HCT116 (cell line): ENCODE measurements at regions not wholly inside any gene's neighbourhood (a gene's known extent, or its start where the extent isn't known, plus 50 kb on each side); places are given as distances from the start of the nearest gene placed in this dataset.

Experiments
- CEBPB ChIP-seq: IDR thresholded peaks from 2 replicates; pipeline ENCODE4 v1.6.1; 2012; ENCODE audit warnings: low read depth
- EGR1 ChIP-seq: IDR thresholded peaks from 2 replicates; pipeline ENCODE4 v1.6.1; 2012; ENCODE audit warnings: low read depth
- EZH2 ChIP-seq: fragments of 200-600 bp; sonication (generic); IDR thresholded peaks from 2 replicates; pipeline ENCODE4 v1.6.1; 2017; ENCODE audit warnings: antibody characterized with exemption, mixed run types
- EZH2phosphoT487 ChIP-seq: fragments of 200-600 bp; IDR thresholded peaks from 2 replicates; pipeline ENCODE4 v1.6.1; 2018; ENCODE audit warnings: antibody characterized with exemption, borderline replicate concordance
- JUND ChIP-seq: IDR thresholded peaks from 2 replicates; pipeline ENCODE4 v1.6.1; 2012
- POLR2A ChIP-seq: IDR thresholded peaks from 2 replicates; pipeline ENCODE4 v1.7.0; 2011; ENCODE audit warnings: borderline replicate concordance; ENCODE audit not compliant: insufficient read depth, insufficient read length; ENCODE audit errors: extremely low read depth
- POLR2AphosphoS5 ChIP-seq: IDR thresholded peaks from 2 replicates; pipeline ENCODE4 v1.6.1; 2011; ENCODE audit warnings: mild to moderate bottlenecking, low read depth, low read length, moderate library complexity
- YY1 ChIP-seq: IDR thresholded peaks from 2 replicates; pipeline ENCODE4 v1.6.1; 2011; ENCODE audit warnings: low read length, low read depth, moderate library complexity, mild to moderate bottlenecking; ENCODE audit not compliant: insufficient replicate concordance; ENCODE audit errors: extremely low read depth
- TF ChIP-seq, protein P1 (sequence below), 3 experiments: fragments of 200-600 bp in 1 of 3; sonication (generic) in 1 of 3; IDR thresholded peaks in 2 of 3; conservative IDR thresholded peaks in 1 of 3; 2 replicates each; pipeline ENCODE4 v1.5.1; 2012 to 2017; ENCODE audit warnings: low read depth in 2 of 3, low read length in 2 of 3, antibody characterized with exemption in 1 of 3, borderline replicate concordance in 1 of 3, control low read depth in 1 of 3, mild to moderate bottlenecking in 1 of 3, mixed read lengths in 1 of 3, mixed run types in 1 of 3, moderate library complexity in 1 of 3; ENCODE audit not compliant: insufficient read depth in 1 of 3
- TF ChIP-seq, protein P2 (sequence below): IDR thresholded peaks from 2 replicates; pipeline ENCODE4 v1.6.1; 2012

DNA sequence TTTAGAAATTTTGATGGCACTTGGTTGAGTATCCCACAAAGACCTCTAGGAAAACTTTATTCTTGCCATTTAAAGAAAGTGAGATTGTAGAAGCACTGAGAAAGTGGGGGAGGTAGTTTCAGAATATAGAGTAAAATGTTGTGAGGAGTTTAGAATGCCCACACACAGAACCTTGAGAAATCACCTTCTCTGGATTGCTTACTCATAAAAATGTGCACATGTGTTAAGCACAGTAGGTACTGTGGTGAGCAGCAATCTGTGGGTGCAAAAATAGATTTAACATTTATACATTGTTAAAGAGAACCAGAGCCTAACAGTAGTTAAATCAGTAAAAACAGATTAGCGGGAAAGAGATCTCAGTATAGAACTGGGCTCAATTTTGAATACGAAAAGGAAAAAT lies 201.2 kb upstream of the NWD2 start:
- no peak for TF ChIP-seq POLR2AphosphoS5
- no peak for TF ChIP-seq POLR2A
- TF ChIP-seq, protein P1, sequence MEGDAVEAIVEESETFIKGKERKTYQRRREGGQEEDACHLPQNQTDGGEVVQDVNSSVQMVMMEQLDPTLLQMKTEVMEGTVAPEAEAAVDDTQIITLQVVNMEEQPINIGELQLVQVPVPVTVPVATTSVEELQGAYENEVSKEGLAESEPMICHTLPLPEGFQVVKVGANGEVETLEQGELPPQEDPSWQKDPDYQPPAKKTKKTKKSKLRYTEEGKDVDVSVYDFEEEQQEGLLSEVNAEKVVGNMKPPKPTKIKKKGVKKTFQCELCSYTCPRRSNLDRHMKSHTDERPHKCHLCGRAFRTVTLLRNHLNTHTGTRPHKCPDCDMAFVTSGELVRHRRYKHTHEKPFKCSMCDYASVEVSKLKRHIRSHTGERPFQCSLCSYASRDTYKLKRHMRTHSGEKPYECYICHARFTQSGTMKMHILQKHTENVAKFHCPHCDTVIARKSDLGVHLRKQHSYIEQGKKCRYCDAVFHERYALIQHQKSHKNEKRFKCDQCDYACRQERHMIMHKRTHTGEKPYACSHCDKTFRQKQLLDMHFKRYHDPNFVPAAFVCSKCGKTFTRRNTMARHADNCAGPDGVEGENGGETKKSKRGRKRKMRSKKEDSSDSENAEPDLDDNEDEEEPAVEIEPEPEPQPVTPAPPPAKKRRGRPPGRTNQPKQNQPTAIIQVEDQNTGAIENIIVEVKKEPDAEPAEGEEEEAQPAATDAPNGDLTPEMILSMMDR (IDR thresholded peaks at IDR 0.05 in 2 of 3, conservative IDR thresholded peaks at IDR 0.05 in 1 of 3; ENCODE audit: borderline replicate concordance in 1 of 3, insufficient read depth in 1 of 3, low read depth in 2 of 3, low read length in 2 of 3): no peak
- no peak for TF ChIP-seq YY1
- TF ChIP-seq CEBPB: no peak
- no peak for TF ChIP-seq EZH2
- TF ChIP-seq, protein P2, sequence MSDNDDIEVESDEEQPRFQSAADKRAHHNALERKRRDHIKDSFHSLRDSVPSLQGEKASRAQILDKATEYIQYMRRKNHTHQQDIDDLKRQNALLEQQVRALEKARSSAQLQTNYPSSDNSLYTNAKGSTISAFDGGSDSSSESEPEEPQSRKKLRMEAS: no peak
- no peak for TF ChIP-seq EZH2phosphoT487
- TF ChIP-seq JUND: no peak
- no peak for TF ChIP-seq EGR1
